GM23338 (cell line): ENCODE measurements at regions not wholly inside any gene's neighbourhood (a gene's known extent, or its start where the extent isn't known, plus 50 kb on each side); places are given as distances from the start of the nearest gene placed in this dataset.

Experiments used
- CTCF ChIP-seq, 2 experiments: fragments of 200-600 bp in 1 of 2; sonication (generic) in 1 of 2; conservative IDR thresholded peaks; 2 replicates each; pipeline versions ENCODE4 v1.5.1 to v1.6.1; 2016 to 2017; ENCODE audit warnings: antibody characterized with exemption in 2 of 2, low read depth in 2 of 2, mild to moderate bottlenecking in 2 of 2, moderate library complexity in 1 of 2
- ETS1 ChIP-seq: IDR thresholded peaks from 2 replicates; pipeline ENCODE4 v1.6.1; 2016; ENCODE audit warnings: antibody characterized with exemption
- EZH2 ChIP-seq: fragments of 200-600 bp; sonication (generic); IDR thresholded peaks from one replicate; pipeline ENCODE4 v1.8.0; 2017; ENCODE audit warnings: antibody characterized with exemption, mild to moderate bottlenecking, low read depth; ENCODE audit not compliant: unreplicated experiment
- JUNB ChIP-seq: IDR thresholded peaks from one replicate; pipeline ENCODE4 v1.6.1; 2016; ENCODE audit warnings: antibody characterized with exemption; ENCODE audit not compliant: unreplicated experiment
- POLR2AphosphoS5 ChIP-seq: IDR thresholded peaks from 2 replicates; pipeline ENCODE4 v1.6.1; 2016; ENCODE audit warnings: antibody characterized with exemption, low read depth
- REST ChIP-seq: IDR thresholded peaks from one replicate; pipeline ENCODE4 v1.6.1; 2018; ENCODE audit warnings: antibody characterized with exemption; ENCODE audit not compliant: unreplicated experiment
- ZNF462 ChIP-seq: fragments of 250-450 bp; sonication (Bioruptor Pico); IDR thresholded peaks from 2 replicates; pipeline ENCODE4 v1.5.0; 2020; ENCODE audit warnings: mild to moderate bottlenecking, moderate library complexity

GRCh38 chr5:56550227-56550626, 265.1 kb upstream of the MAP3K1 start:
- TF ChIP-seq CTCF (conservative IDR thresholded peaks at IDR 0.05; ENCODE audit: low read depth in 2 of 2) = no peak
- no peak for TF ChIP-seq REST
- TF ChIP-seq POLR2AphosphoS5 = no peak
- no peak for TF ChIP-seq EZH2
- no peak for TF ChIP-seq ETS1
- TF ChIP-seq JUNB = no peak
- no peak for TF ChIP-seq ZNF462
